GM21737 (cell line): ENCODE measurements at regions not wholly inside any gene's neighbourhood (a gene's known extent, or its start where the extent isn't known, plus 50 kb on each side); places are given as distances from the start of the nearest gene placed in this dataset.

ENCODE experiments used
- ATAC-seq: cut with Tn5 transposase; IDR thresholded peaks from one replicate; pipeline ENCODE4 v1.9.1; 2021; ENCODE audit warnings: mild to moderate bottlenecking, moderate library complexity; ENCODE audit not compliant: unreplicated experiment

GRCh38 chr10:4775808-4776207 is 50.2 kb upstream of the AKR1E2 start:
- no peak for ATAC-seq

GRCh38 chr10:4772202-4772570 is 53.8 kb upstream of the AKR1E2 start:
- no peak for ATAC-seq

- ATAC-seq, result no peak
Observed at GRCh38 chr10:4771554-4772201, 54.3 kb upstream of the AKR1E2 start.

GRCh38 chr10:4770801-4771553 is 55.0 kb upstream of the AKR1E2 start:
- no peak for ATAC-seq

- ATAC-seq, result no peak
Observed at GRCh38 chr10:4768416-4768815, 57.6 kb upstream of the AKR1E2 start.

GRCh38 chr10:4767033-4767814 is 58.8 kb upstream of the AKR1E2 start:
- ATAC-seq, result no peak

- no peak for ATAC-seq
Observed at GRCh38 chr10:4766454-4766853, 59.6 kb upstream of the AKR1E2 start.

GRCh38 chr10:4765428-4765827 is 60.6 kb upstream of the AKR1E2 start:
- no peak for ATAC-seq

- no peak for ATAC-seq
Observed at GRCh38 chr10:4763960-4764428, 62.0 kb upstream of the AKR1E2 start.

- no peak for ATAC-seq
Observed at GRCh38 chr10:4763513-4763912, 62.5 kb upstream of the AKR1E2 start.

GRCh38 chr10:4758256-4758655 is 67.8 kb upstream of the AKR1E2 start:
- no peak for ATAC-seq

- no peak for ATAC-seq
Observed at GRCh38 chr10:4755286-4755989, 70.6 kb upstream of the AKR1E2 start.

- ATAC-seq, result no peak
Observed at GRCh38 chr10:4754143-4754542, 71.9 kb upstream of the AKR1E2 start.

- ATAC-seq, result no peak
Observed at GRCh38 chr10:4751211-4751610, 74.8 kb upstream of the AKR1E2 start.

- ATAC-seq, result no peak
Observed at GRCh38 chr10:4749271-4749574, 76.8 kb upstream of the AKR1E2 start.

- no peak for ATAC-seq
Observed at GRCh38 chr10:4748491-4749270, 77.3 kb upstream of the AKR1E2 start.

- no peak for ATAC-seq
Observed at GRCh38 chr10:4742217-4742616, 83.8 kb upstream of the AKR1E2 start.

- ATAC-seq, result no peak
Observed at GRCh38 chr10:4740471-4740870, 85.5 kb upstream of the AKR1E2 start.

- no peak for ATAC-seq
Observed at GRCh38 chr10:4736608-4737007, 89.4 kb upstream of the AKR1E2 start.

GRCh38 chr10:4736183-4736582 is 89.8 kb upstream of the AKR1E2 start:
- no peak for ATAC-seq

GRCh38 chr10:4733843-4734224 is 92.2 kb upstream of the AKR1E2 start:
- ATAC-seq, result no peak
